HL-60 (cell line): ENCODE measurements at regions not wholly inside any gene's neighbourhood (a gene's known extent, or its start where the extent isn't known, plus 50 kb on each side); places are given as distances from the start of the nearest gene placed in this dataset.

Experiments
- DNase-seq, 2 experiments: peaks; one replicate each; pipeline ENCODE4 v3.0.0-alpha.2; 2010 to 2020; ENCODE audit warnings: low read depth in 1 of 2, low spot score in 1 of 2
- H3K27ac ChIP-seq: fragments of 250-450 bp; sonication (Bioruptor Pico); replicated peaks from 2 replicates; pipeline ENCODE4 v1.5.1; 2020; ENCODE audit warnings: mild to moderate bottlenecking, moderate library complexity
- H3K27me3 ChIP-seq: fragments of 250-450 bp; sonication (Bioruptor Pico); 2 replicates; pipeline ENCODE4 v1.5.1; 2021; ENCODE audit warnings: mild to moderate bottlenecking, moderate library complexity; ENCODE audit not compliant: insufficient read depth, poor library complexity, severe bottlenecking
- H3K4me3 ChIP-seq: replicated peaks from 2 replicates; pipeline ENCODE4 v1.5.1; 2011; ENCODE audit warnings: mild to moderate bottlenecking, control low read depth, low read length; ENCODE audit not compliant: insufficient read depth
- CTCF ChIP-seq: IDR thresholded peaks from one replicate; pipeline ENCODE4 v1.5.1; 2011; ENCODE audit warnings: low read length, control low read depth, inconsistent platforms; ENCODE audit not compliant: insufficient read depth
- GABPA ChIP-seq: IDR thresholded peaks from 2 replicates; pipeline ENCODE4 v1.6.1; 2012; ENCODE audit warnings: low read depth
- POLR2AphosphoS5 ChIP-seq: IDR thresholded peaks from 2 replicates; pipeline ENCODE4 v1.6.1; 2012; ENCODE audit warnings: low read depth
- REST ChIP-seq: IDR thresholded peaks from 2 replicates; pipeline ENCODE4 v1.6.1; 2012; ENCODE audit warnings: low read depth; ENCODE audit not compliant: insufficient replicate concordance
- SPI1 ChIP-seq: IDR thresholded peaks from 2 replicates; pipeline ENCODE4 v1.6.1; 2012; ENCODE audit warnings: low read depth, mild to moderate bottlenecking, borderline replicate concordance

GRCh38 chr6:103396768-103397167 is 1463.0 kb downstream of the HACE1 start:
- Histone ChIP-seq H3K4me3 (no peak overlapping the region), H3K27ac (no peak overlapping the region), H3K27me3 (no peaks in the 10 kb centered on the region)
- no peak for TF ChIP-seq SPI1
- no peak for TF ChIP-seq REST
- TF ChIP-seq POLR2AphosphoS5 = no peak
- no peak for TF ChIP-seq GABPA
- TF ChIP-seq CTCF = no peak
- DNase-seq = no peak

- TF ChIP-seq SPI1 = no peak
- no peak for TF ChIP-seq POLR2AphosphoS5
- TF ChIP-seq CTCF = no peak
- no peak for TF ChIP-seq REST
- TF ChIP-seq GABPA = no peak
- no peak overlapping the region for H3K27ac ChIP-seq
- DNase-seq = no peak
- no peaks in the 10 kb centered on the region for H3K27me3 ChIP-seq
- no peak overlapping the region for H3K4me3 ChIP-seq
These were observed 1480.4 kb downstream of the HACE1 start for GRCh38 chr6:103379272-103379671.

- Histone ChIP-seq H3K4me3 (no peak overlapping the region), H3K27ac (no peak overlapping the region), H3K27me3 (no peaks in the 10 kb centered on the region)
- DNase-seq = no peak
- no peak for TF ChIP-seq POLR2AphosphoS5
- TF ChIP-seq SPI1 = no peak
- TF ChIP-seq CTCF = no peak
- no peak for TF ChIP-seq GABPA
These were observed 1492.5 kb downstream of the HACE1 start for GRCh38 chr6:103367212-103367611.

- Histone ChIP-seq H3K4me3 (no peak overlapping the region), H3K27ac (no peak overlapping the region), H3K27me3 (no peaks in the 10 kb centered on the region)
- DNase-seq = no peak
- TF ChIP-seq GABPA (no peak), SPI1 (no peak), REST (no peak), CTCF (no peak), POLR2AphosphoS5 (no peak)
These were observed 1503.2 kb downstream of the HACE1 start for GRCh38 chr6:103356531-103356930.
